Muscle layer of colon (tissue), 2 donors: ENCODE measurements at regions not wholly inside any gene's neighbourhood (a gene's known extent, or its start where the extent isn't known, plus 50 kb on each side); places are given as distances from the start of the nearest gene placed in this dataset.

Experiments
- H3K27ac ChIP-seq: one replicate; pipeline ENCODE4 v1.7.0; 2013; ENCODE audit warnings: low read depth, mild to moderate bottlenecking, low read length, moderate library complexity
- H3K27me3 ChIP-seq, 2 donors: one replicate each; pipeline ENCODE4 v1.7.0; 2013; ENCODE audit warnings: low read length in 2 of 2, mild to moderate bottlenecking in 2 of 2; ENCODE audit not compliant: insufficient read depth in 2 of 2, control insufficient read depth in 1 of 2
- H3K36me3 ChIP-seq: one replicate; pipeline ENCODE4 v1.7.0; 2013; ENCODE audit warnings: mild to moderate bottlenecking, low read length; ENCODE audit not compliant: insufficient read depth
- H3K4me1 ChIP-seq: one replicate; pipeline ENCODE4 v1.7.0; 2013; ENCODE audit warnings: mild to moderate bottlenecking, low read length; ENCODE audit not compliant: insufficient read depth
- H3K4me3 ChIP-seq, 2 donors: one replicate each; pipeline ENCODE4 v1.7.0; 2013; ENCODE audit warnings: low read length in 2 of 2, low read depth in 1 of 2, mild to moderate bottlenecking in 1 of 2, moderate library complexity in 1 of 2
- H3K9ac ChIP-seq: one replicate; pipeline ENCODE4 v1.7.0; 2013; ENCODE audit warnings: low read length
- H3K9me3 ChIP-seq: one replicate; pipeline ENCODE4 v1.7.0; 2013; ENCODE audit warnings: mild to moderate bottlenecking, low read length
- donor health status: abdominal sarcoma.
- donor health status: Adenocarcinoma of cecum.

DNA sequence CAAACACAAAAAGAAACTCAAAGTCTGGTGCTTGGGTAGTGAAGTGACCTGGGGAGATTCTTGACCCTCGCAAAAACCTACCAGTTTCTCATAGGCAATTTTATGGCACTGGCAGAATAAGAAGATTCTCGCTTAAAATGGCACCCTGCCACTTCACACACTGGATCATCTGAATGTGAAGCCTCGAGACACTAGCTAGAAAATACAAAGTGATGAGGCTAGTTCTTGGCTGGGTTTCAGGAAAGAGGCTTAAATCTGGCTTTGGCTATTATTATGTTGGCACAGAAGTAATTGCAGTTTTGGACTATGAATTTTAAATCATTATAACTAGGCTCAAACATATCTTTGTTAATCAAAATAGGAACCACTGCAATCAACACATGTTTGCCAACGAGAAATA lies 634.7 kb upstream of the BOD1L1 start:
- Histone ChIP-seq H3K9me3 (no peaks in the 10 kb centered on the region), H3K4me3 (no peak overlapping the region), H3K9ac (no peak overlapping the region), H3K4me1 (no peaks in the 10 kb centered on the region), H3K36me3 (no peaks in the 10 kb centered on the region), H3K27me3 (no peaks in the 10 kb centered on the region), H3K27ac (no peak overlapping the region)

DNA sequence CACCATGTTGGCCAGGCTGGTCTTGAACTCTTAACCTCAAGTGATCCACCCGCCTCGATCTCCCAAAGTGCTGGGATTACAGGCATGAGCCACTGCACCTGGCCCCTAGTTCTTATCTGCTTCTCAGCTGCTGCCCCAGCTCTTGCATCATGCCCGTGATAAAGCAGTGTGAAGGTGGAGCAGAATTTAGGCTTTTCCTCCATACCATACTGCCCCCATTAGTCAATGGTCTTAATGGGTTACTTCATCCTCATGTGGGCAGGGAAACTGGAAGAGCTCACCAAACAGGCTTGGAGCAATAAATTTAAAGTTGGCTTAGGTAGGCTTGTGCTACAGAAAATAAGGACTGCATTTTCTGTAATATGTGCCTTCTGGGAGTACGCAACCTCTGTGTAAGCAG lies 636.9 kb upstream of the BOD1L1 start:
- no peaks in the 10 kb centered on the region for H3K36me3 ChIP-seq
- no peak overlapping the region for H3K27ac ChIP-seq
- H3K27me3 ChIP-seq: no peaks in the 10 kb centered on the region
- H3K4me3 ChIP-seq: no peak overlapping the region
- no peaks in the 10 kb centered on the region for H3K9me3 ChIP-seq
- no peaks in the 10 kb centered on the region for H3K4me1 ChIP-seq
- no peak overlapping the region for H3K9ac ChIP-seq

DNA sequence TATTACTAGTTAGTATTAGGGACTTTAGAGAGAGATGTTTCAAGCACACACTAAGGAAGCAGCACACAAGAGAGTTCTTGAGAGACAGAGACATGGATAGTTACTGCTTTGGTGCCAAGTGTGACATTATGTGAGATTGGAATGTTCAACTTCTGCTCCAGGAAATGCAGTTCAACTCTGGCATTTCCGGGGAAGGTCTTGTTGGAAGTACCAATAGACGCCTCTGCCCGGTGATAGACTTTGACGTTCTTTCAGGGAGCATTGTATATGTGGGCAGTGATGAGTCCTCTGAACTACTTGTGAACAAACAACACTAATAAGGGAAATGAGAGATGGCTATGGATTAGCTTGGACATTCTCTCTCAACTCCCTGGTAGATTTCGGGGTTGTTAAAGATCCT lies 638.1 kb upstream of the BOD1L1 start:
- no peaks in the 10 kb centered on the region for H3K4me1 ChIP-seq
- no peak overlapping the region for H3K9ac ChIP-seq
- no peaks in the 10 kb centered on the region for H3K27me3 ChIP-seq
- H3K9me3 ChIP-seq: no peaks in the 10 kb centered on the region
- no peak overlapping the region for H3K4me3 ChIP-seq
- H3K36me3 ChIP-seq: no peaks in the 10 kb centered on the region
- H3K27ac ChIP-seq: no peak overlapping the region

DNA sequence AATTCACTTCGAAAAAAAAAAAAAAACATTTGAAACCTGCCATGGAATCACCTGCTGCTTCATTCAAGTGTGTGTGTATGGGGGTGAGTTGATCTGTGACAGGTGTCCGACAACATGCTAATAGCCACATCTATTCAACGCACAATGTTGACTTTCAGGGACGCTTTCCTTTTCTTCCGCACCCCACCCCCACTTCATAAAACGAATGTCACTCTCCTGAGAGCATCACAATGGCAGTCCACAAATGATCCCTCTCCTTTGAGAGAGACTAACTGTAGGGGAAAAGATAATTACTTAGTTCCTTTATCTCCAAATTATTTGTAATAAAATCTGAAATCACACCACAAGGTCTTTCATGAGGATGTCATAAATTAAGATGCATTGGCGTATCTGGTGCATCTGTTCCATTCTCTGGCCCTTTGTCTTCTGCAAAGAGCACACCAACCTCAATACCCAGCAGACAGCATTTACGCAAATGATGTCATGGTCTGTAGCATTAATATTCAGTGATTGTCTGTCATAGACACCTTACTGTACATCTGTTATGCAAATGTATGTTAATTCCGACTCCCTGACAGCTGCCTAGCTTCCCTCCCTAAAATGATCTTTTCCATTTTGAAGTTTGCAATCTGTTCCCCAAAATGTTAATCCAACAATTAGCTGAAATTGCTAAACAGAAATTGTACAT lies 640.0 kb upstream of the BOD1L1 start:
- Histone ChIP-seq H3K27me3 (no peaks in the 10 kb centered on the region), H3K9ac (no peak overlapping the region), H3K36me3 (no peaks in the 10 kb centered on the region), H3K9me3 (no peaks in the 10 kb centered on the region), H3K4me1 (no peaks in the 10 kb centered on the region), H3K4me3 (no peak overlapping the region), H3K27ac (no peak overlapping the region)

DNA sequence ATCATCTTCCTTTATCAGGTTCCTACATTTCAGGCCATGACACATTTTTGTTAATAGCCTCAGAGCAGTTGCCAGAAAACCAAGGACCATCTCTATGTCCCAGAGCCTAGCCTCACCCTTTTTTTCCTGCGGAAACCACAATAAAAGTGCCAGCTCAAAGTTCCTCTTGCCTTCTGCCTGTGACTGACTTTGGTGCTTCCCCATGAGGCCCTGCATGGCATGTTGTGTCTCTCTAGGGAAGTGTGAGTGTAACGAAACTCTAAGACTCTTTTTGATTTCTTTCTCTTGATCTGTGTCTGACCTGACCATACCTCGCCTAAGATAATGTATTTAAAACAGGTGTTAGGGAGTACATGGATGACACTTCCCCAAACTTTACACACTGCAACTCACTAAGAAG lies 642.3 kb upstream of the BOD1L1 start:
- no peaks in the 10 kb centered on the region for H3K4me1 ChIP-seq
- no peak overlapping the region for H3K9ac ChIP-seq
- H3K4me3 ChIP-seq: no peak overlapping the region
- no peaks in the 10 kb centered on the region for H3K27me3 ChIP-seq
- H3K9me3 ChIP-seq: no peaks in the 10 kb centered on the region
- no peak overlapping the region for H3K27ac ChIP-seq
- H3K36me3 ChIP-seq: no peaks in the 10 kb centered on the region

DNA sequence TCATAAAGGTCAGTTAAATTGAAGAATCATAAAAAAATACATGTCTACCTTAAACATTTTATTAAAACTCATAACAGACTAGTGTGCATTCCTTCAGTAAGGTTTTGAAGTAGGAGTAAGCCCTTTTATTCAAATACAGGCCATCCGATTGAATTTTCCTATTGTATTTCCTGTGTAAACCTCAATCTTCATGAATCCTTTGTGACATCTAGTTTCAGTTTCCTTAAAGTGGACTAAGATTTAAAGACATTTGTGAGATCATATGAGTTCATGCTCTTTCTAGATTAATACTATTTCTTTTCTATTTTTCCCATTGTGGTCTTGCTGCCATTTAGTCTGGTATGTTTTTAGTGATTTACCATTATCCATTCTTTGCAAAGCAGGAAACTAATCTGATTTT lies 644.7 kb upstream of the BOD1L1 start:
- Histone ChIP-seq H3K4me1 (no peaks in the 10 kb centered on the region), H3K27me3 (no peaks in the 10 kb centered on the region), H3K27ac (no peak overlapping the region), H3K36me3 (no peaks in the 10 kb centered on the region), H3K4me3 (no peak overlapping the region), H3K9ac (no peak overlapping the region), H3K9me3 (no peaks in the 10 kb centered on the region)

DNA sequence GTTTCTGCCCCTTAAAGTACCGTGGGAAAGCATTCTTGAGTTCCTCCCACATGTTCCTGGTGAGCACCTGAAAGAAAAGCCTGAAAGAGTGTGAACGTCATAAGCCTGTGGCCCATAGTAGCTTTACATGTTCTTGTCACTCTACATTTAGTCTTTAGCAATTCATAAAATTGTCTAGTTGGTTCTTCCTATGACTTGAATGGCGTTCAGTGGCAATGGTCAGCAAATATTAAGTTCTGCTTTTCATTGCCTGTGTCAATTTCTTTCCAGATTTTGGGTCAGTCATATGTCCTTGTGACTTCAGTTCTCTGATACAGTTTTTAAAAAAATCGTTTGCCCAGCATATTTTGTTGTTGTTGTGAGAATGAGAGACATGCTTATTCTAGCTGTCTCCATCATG lies 650.0 kb upstream of the BOD1L1 start:
- no peaks in the 10 kb centered on the region for H3K4me1 ChIP-seq
- H3K4me3 ChIP-seq: no peak overlapping the region
- H3K27me3 ChIP-seq: no peaks in the 10 kb centered on the region
- H3K9ac ChIP-seq: no peak overlapping the region
- no peaks in the 10 kb centered on the region for H3K36me3 ChIP-seq
- H3K9me3 ChIP-seq: no peaks in the 10 kb centered on the region
- no peak overlapping the region for H3K27ac ChIP-seq

DNA sequence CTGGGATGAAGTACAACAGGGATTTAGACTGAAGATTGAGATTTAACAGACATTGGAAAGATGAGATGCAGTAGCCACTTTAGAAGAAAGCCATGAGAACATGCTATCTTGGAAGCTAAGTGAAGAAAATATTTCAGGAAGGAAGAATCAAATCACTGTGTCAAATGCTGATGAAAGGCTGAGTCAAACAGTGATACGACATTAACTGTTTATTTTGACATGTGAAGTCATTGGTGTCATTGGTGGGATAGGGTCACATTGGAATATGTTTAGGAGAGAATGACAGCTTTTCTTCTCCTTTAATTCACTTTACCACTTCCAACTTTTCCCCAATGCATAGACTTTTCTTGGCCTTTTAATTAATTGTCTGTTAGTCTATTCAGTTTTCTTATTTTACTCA lies 653.0 kb upstream of the BOD1L1 start:
- Histone ChIP-seq H3K27ac (no peak overlapping the region), H3K27me3 (no peaks in the 10 kb centered on the region), H3K4me3 (no peak overlapping the region), H3K4me1 (no peaks in the 10 kb centered on the region), H3K36me3 (no peaks in the 10 kb centered on the region), H3K9me3 (no peaks in the 10 kb centered on the region), H3K9ac (no peak overlapping the region)

DNA sequence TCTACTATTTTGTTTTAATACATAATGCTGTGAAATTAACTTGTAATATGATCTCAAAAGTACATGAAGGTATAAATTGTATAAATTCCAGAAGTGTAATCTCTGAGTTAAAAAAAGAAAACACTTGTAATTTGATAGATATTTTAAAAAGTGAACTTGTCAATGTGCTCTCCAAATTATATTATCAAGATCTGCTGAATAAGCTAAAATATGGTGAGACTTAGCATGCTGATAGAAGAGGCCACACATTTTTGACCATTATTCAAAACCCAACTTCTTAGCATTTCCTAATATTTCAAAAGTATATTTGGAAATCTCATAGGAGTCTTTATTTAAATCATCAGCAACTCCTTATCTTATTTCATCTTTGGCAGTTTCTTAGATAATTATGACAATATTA lies 657.1 kb upstream of the BOD1L1 start:
- H3K9me3 ChIP-seq: no peaks in the 10 kb centered on the region
- no peaks in the 10 kb centered on the region for H3K4me1 ChIP-seq
- no peak overlapping the region for H3K4me3 ChIP-seq
- H3K9ac ChIP-seq: no peak overlapping the region
- no peak overlapping the region for H3K27ac ChIP-seq
- no peaks in the 10 kb centered on the region for H3K36me3 ChIP-seq
- H3K27me3 ChIP-seq: no peaks in the 10 kb centered on the region

DNA sequence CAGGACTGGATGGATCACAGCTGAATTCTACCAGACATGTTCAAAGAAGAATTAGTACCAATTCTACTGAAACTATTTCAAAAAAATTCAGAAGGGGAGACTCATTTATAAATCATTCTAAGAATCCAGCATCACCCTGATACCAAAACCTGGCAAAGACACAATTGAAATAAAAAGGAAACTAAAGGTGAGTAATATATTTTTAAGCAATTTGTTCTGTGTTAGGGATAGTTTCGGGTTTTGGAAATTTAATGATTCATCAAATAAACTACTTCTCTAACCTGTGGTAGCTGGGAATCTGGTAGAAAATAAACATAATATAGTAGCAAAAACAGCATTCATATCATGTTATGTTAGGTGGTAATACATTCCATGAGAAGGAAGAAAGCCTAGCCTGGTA lies 662.2 kb upstream of the BOD1L1 start:
- Histone ChIP-seq H3K36me3 (no peaks in the 10 kb centered on the region), H3K4me3 (no peak overlapping the region), H3K9ac (no peak overlapping the region), H3K27me3 (no peaks in the 10 kb centered on the region), H3K27ac (no peak overlapping the region), H3K9me3 (no peaks in the 10 kb centered on the region), H3K4me1 (no peaks in the 10 kb centered on the region)

DNA sequence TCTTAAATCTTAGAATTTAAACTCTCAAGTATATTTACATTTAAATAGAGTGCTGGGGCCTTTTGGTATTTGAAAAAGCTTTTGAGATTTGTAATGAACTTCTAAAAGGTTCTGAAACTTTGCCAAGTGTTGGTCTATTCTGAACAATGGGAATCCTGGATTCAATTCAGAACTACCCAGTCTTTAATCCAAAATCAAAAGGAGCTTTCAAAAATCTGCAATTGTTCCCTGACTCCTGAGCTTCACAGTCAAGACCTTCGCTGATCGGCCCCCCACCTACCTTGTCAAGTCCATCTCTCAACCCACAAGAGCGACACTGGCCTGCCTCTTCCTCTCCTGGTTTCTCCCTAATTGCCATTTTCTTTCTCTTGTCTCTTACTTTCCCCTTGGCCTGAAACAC lies 666.1 kb upstream of the BOD1L1 start:
- H3K4me3 ChIP-seq: no peak overlapping the region
- H3K27ac ChIP-seq: no peak overlapping the region
- no peak overlapping the region for H3K9ac ChIP-seq
- H3K4me1 ChIP-seq: no peaks in the 10 kb centered on the region
- no peaks in the 10 kb centered on the region for H3K27me3 ChIP-seq
- H3K9me3 ChIP-seq: no peaks in the 10 kb centered on the region
- H3K36me3 ChIP-seq: no peaks in the 10 kb centered on the region

DNA sequence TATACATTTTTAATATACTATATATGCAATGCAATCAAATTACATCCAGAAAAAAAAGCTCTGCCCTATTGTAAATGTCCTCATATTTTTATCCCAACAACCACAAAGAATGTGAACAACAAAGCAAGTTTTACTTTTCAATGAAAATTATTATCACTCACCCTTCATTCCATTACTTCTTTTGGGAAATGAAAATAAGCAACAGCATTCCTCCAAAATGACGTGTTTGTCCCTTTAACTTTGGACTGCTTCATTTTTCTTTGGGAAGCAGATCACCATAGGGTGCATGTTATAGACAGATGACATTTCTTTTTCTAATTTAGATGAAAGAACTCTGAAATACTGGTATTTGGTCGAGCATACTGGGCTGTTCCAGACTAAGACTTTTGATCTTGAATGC lies 667.1 kb upstream of the BOD1L1 start:
- Histone ChIP-seq H3K27ac (no peak overlapping the region), H3K4me1 (no peaks in the 10 kb centered on the region), H3K27me3 (no peaks in the 10 kb centered on the region), H3K4me3 (no peak overlapping the region), H3K9me3 (no peaks in the 10 kb centered on the region), H3K36me3 (no peaks in the 10 kb centered on the region), H3K9ac (no peak overlapping the region)
